Keratinocyte (primary cell): ENCODE measurements at regions not wholly inside any gene's neighbourhood (a gene's known extent, or its start where the extent isn't known, plus 50 kb on each side); places are given as distances from the start of the nearest gene placed in this dataset.

Experiments used
- DNase-seq: peaks from one replicate; pipeline ENCODE4 v3.0.0-alpha.2; 2011; ENCODE audit warnings: low read depth, missing footprints, low spot score
- FAIRE-seq: peaks from 2 replicates; lab custom pipeline; 2011; peaks lifted over from hg19 to GRCh38; lab: Jason Lieb, UNC
- H2AFZ ChIP-seq: 2 replicates; pipeline ENCODE4 v1.6.0; 2012; ENCODE audit warnings: low read length, control low read depth, inconsistent platforms; ENCODE audit not compliant: control insufficient read depth
- H3K27ac ChIP-seq: 2 replicates; pipeline ENCODE4 v1.5.1; 2011; ENCODE audit warnings: low read length; ENCODE audit not compliant: control insufficient read depth, insufficient read depth
- H3K27me3 ChIP-seq: 3 replicates; pipeline ENCODE4 v1.6.0; 2011; ENCODE audit warnings: low read length; ENCODE audit not compliant: control insufficient read depth, insufficient read depth; ENCODE audit errors: extremely low read depth
- H3K36me3 ChIP-seq, 2 experiments: 2 replicates in 1 of 2; 3 replicates in 1 of 2; pipeline ENCODE4 v1.5.1; 2011; ENCODE audit warnings: low read length in 2 of 2, mild to moderate bottlenecking in 1 of 2; ENCODE audit not compliant: control insufficient read depth in 2 of 2, insufficient read depth in 2 of 2; ENCODE audit errors: extremely low read depth in 1 of 2
- H3K4me1 ChIP-seq: 3 replicates; pipeline ENCODE4 v1.5.1; 2011; ENCODE audit warnings: low read length; ENCODE audit not compliant: control insufficient read depth, insufficient read depth; ENCODE audit errors: extremely low read depth
- H3K4me2 ChIP-seq: 3 replicates; pipeline ENCODE4 v1.6.0; 2011; ENCODE audit warnings: low read depth, low read length; ENCODE audit not compliant: control insufficient read depth, insufficient read depth; ENCODE audit errors: extremely low read depth
- H3K4me3 ChIP-seq, 3 experiments: fragments of 200-600 bp in 1 of 3; sonication (generic) in 1 of 3; 2 replicates in 2 of 3; 3 replicates in 1 of 3; pipeline ENCODE4 v1.5.1; 2011 to 2016; ENCODE audit warnings: low read length in 3 of 3, mild to moderate bottlenecking in 3 of 3, control low read depth in 2 of 3, inconsistent platforms in 1 of 3, low read depth in 1 of 3, mixed read lengths in 1 of 3, mixed run types in 1 of 3, moderate library complexity in 1 of 3; ENCODE audit not compliant: control insufficient read depth in 2 of 3, insufficient read depth in 2 of 3; ENCODE audit errors: extremely low read depth in 1 of 3
- H3K79me2 ChIP-seq: 2 replicates; pipeline ENCODE4 v1.6.0; 2012; ENCODE audit warnings: low read length; ENCODE audit not compliant: control insufficient read depth, insufficient read depth
- H3K9ac ChIP-seq: 3 replicates; pipeline ENCODE4 v1.6.0; 2011; ENCODE audit warnings: low read length; ENCODE audit not compliant: control insufficient read depth, insufficient read depth; ENCODE audit errors: extremely low read depth
- H3K9me1 ChIP-seq: 3 replicates; pipeline ENCODE4 v1.6.0; 2011; ENCODE audit warnings: low read length; ENCODE audit not compliant: control insufficient read depth, insufficient read depth; ENCODE audit errors: extremely low read depth
- H3K9me3 ChIP-seq: 2 replicates; pipeline ENCODE4 v1.5.1; 2012; ENCODE audit warnings: low read depth, low read length; ENCODE audit not compliant: control insufficient read depth
- H4K20me1 ChIP-seq: 3 replicates; pipeline ENCODE4 v1.6.0; 2011; ENCODE audit warnings: low read length; ENCODE audit not compliant: control insufficient read depth, insufficient read depth; ENCODE audit errors: extremely low read depth
- CTCF ChIP-seq, 3 experiments: IDR thresholded peaks in 1 of 3; conservative IDR thresholded peaks in 1 of 3; optimal IDR thresholded peaks in 1 of 3; 2 replicates in 2 of 3; 3 replicates in 1 of 3; pipeline versions ENCODE3 to v1.5.1; 2011; ENCODE audit warnings: low read length in 3 of 3, mild to moderate bottlenecking in 3 of 3, moderate library complexity in 2 of 3, control low read depth in 1 of 3, inconsistent platforms in 1 of 3; ENCODE audit not compliant: insufficient read depth in 2 of 3; ENCODE audit errors: extremely low read depth in 1 of 3
- EZH2 ChIP-seq: IDR thresholded peaks from one replicate; pipeline ENCODE4 v1.6.1; 2012; ENCODE audit warnings: inconsistent platforms, mild to moderate bottlenecking, low read length, moderate library complexity
- dilution Hi-C: fragments of 300-500 bp; cut with MboI; formaldehyde crosslinking; loops from one replicate; pipeline ENCODE4 v1.7.0; 2020; ENCODE audit warnings: low sequenced_read_pairs; ENCODE audit not compliant: extremely low pct_ligation_motif_present

- Histone ChIP-seq H3K4me3 (peak overlapping the region; percentile 25 to 91 (median 88)), H3K9me1 (no peaks in the 10 kb centered on the region), H3K79me2 (peaks cover 17% of the 10 kb centered on the region), H3K9ac (peak overlapping the region; percentile 88), H4K20me1 (no peaks in the 10 kb centered on the region), H3K4me2 (peak overlapping the region; percentile 96), H3K4me1 (peaks cover 35% of the 10 kb centered on the region), H3K9me3 (no peaks in the 10 kb centered on the region), H3K27ac (peak overlapping the region; percentile 97), H2AFZ (peak overlapping the region; percentile 14), H3K36me3 (peaks cover 7 to 9% of the 10 kb centered on the region in 2 experiments), H3K27me3 (no peaks in the 10 kb centered on the region)
- TF ChIP-seq EZH2 (no peak), CTCF (optimal IDR thresholded peaks at IDR 0.05 in 1 of 3, IDR thresholded peaks at IDR 0.05 in 1 of 3, conservative IDR thresholded peaks at IDR 0.05 in 1 of 3; ENCODE audit: extremely low read depth in 1 of 3, insufficient read depth in 2 of 3, low read length in 3 of 3) (no peak)
- dilution Hi-C loops, result no loop called here
- DNase-seq (no peak), FAIRE-seq (no peak)
Measured at GRCh38 chr20:19937218-19937617, 79.9 kb upstream of the NAA20 start.

- dilution Hi-C loops, result no loop called here
- Histone ChIP-seq H4K20me1 (no peaks in the 10 kb centered on the region), H3K36me3 (peaks cover 7 to 9% of the 10 kb centered on the region in 2 experiments), H3K9me3 (no peaks in the 10 kb centered on the region), H3K4me3 (peak overlapping the region in 2 of 3 experiments; percentile 88 to 91), H3K27me3 (no peaks in the 10 kb centered on the region), H3K9me1 (no peaks in the 10 kb centered on the region), H3K79me2 (peaks cover 17% of the 10 kb centered on the region), H3K9ac (peak overlapping the region; percentile 88), H2AFZ (peak overlapping the region; percentile 12), H3K4me1 (peaks cover 38% of the 10 kb centered on the region), H3K27ac (peak overlapping the region; percentile 97), H3K4me2 (peak overlapping the region; percentile 96)
- DNase-seq (no peak), FAIRE-seq (no peak)
- no peak for TF ChIP-seq CTCF (optimal IDR thresholded peaks at IDR 0.05 in 1 of 3, IDR thresholded peaks at IDR 0.05 in 1 of 3, conservative IDR thresholded peaks at IDR 0.05 in 1 of 3; ENCODE audit: extremely low read depth in 1 of 3, insufficient read depth in 2 of 3, low read length in 3 of 3)
- TF ChIP-seq EZH2, result no peak
Measured at GRCh38 chr20:19937651-19938420, 79.3 kb upstream of the NAA20 start.
